Glomerular visceral epithelial cell (primary cell): ENCODE measurements at regions not wholly inside any gene's neighbourhood (a gene's known extent, or its start where the extent isn't known, plus 50 kb on each side); places are given as distances from the start of the nearest gene placed in this dataset.
"Not testable (repeated sequence)": the region's sequence is repeated elsewhere in the genome, so short reads cannot be mapped to it uniquely, and the experiment has no call there.

Experiments
- DNase-seq: peaks from one replicate; pipeline ENCODE4 v3.0.0-alpha.2; 2016; ENCODE audit errors: extremely low spot score

DNA sequence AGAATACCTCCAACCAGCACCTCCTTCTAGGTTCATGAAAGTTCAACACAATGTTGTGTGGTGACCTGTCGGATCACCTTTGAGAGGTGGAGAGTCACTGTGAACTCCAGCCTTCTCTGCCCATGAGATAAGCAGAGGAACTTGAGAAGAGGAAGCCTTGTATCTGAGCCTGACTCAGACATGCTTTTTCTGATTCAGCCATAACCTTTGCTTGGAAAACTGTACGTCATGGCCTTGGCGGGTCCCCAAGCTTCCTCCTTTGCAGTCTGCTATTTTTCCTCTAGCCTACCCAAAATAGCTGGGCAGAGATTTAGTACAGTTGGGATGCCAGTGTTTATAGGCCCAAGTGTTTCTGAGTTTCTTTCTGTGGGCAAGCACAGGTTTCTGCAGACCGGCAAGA is 274.7 kb downstream of the CETN3 start:
- DNase-seq, result no peak

- DNase-seq, result no peak
Measured at GRCh38 chr5:90134381-90134780, 275.2 kb downstream of the CETN3 start.

DNA sequence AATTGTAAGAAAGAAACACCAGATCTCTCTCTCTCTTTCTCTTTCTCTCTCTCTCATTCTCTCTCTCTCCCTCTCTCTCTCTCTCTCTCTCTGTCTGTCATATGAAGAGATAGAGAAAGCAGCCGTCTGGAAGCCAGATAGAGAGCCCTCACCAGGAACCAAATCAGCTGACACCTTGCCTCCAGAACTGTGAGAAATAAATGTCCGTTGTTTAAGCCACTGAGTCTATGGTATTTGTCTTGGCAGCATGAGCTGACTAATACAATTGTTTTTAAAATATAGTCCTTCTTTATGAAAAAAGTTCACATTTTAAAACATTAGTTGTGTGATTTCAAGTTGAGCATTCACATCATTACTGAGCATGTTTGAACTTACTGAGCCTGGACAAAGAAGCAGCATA is 275.6 kb downstream of the CETN3 start:
- DNase-seq, result no peak

GRCh38 chr5:90131383-90132133 is 278.0 kb downstream of the CETN3 start:
- no peak for DNase-seq

DNA sequence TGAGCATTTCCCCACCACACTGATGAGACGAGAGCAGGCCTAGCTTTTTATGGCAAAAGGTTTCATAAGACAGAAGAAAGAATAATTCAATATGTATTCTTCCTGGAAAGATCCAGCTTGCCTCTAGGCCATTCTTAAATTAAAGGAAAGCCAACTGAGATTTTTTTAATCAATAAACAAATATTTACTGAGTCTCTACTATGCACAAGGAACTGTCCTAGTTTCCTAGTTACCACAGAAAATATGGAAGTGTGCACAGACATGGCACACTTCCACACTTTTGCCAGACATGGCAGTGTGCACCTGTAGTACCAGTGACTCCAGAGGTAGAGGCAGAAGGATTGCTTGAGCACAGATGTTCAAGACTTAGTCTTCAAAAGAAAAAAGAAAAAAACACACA is 281.0 kb downstream of the CETN3 start:
- DNase-seq, result no peak

DNA sequence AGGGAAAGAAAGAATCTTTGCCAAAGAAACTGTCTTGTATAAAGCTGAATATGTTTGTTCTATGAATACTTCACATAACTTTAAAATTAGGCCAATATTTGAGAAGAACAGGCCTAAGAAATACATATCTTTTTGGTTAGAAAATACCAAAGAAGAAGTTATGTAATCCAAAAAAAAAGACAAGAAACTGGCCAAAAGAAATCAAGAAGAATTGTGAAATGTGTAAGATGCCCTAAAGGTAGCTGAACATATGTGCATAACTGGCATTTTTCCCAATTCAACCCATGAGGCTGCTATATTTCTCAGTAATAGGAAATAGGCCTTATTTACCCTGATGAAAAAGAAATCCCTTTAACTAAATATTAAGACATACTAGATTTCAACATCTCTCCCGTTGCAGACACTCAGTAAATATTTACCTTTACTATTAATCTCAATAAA is 290.0 kb downstream of the CETN3 start:
- DNase-seq, result no peak

- no peak for DNase-seq
Measured at GRCh38 chr5:90117005-90117404, 292.6 kb downstream of the CETN3 start.

GRCh38 chr5:90113108-90113507 is 296.4 kb downstream of the CETN3 start:
- DNase-seq, result no peak

DNA sequence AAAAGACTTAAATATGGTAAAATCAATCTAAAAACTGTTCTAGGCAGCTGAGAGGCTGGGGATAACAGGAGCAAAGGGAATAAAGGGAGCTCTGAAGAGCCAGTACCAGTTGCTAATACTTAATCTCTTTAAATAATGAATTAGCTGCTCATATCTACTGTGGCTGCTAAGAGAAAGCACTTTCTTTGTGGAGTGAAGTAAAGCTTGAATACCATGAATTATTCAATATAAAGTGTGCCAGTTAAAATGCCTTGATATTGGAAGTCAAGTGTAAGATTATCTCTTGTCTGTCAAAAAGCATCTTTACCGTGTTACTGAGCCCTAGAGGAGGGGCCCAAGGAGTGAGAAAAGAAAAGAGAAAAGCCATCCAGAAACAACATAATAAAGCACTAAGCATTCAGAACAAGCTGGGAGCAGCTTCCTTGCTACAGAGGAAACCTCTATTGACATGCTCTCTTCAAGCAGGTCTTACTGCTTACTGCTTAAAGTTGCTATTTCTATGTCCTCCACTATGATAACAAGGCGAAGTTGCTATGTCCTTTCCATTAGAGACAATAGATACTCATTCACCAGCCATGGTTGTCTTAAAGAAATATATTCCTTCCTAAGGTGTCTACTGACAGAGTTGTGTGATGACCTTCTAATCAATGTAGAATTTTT is 297.4 kb downstream of the CETN3 start:
- DNase-seq, result no peak

DNA sequence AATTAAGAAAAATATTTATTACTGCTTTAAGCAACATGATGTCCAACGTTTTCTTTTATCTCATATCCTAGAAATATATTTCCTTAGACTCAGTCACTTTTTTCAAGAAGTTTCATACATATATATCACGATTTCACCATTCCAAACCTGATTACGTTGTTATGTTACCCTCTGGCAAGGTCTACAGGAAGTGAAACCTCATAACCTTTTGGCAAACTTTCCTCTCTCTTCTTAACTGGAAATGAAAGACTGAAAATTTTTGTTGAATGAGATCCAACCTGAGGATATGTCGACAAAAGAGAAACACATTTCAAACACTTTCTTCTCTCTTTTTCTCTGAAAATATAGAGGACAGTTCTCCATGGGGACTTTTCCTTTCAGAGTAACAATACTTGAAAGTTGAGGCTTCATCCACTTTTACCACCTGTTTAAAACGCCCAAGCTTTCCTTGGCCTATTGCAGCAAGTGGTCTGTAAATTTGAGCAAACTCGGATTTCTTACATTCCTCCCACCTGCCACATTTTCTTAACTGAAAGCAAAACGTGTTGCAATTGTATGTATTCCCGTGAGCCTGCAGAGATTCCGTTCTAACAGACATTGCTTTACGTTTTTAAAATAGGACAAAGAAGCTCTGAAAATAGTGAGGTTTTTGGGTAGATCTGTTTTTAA is 298.1 kb downstream of the CETN3 start:
- no peak for DNase-seq

DNA sequence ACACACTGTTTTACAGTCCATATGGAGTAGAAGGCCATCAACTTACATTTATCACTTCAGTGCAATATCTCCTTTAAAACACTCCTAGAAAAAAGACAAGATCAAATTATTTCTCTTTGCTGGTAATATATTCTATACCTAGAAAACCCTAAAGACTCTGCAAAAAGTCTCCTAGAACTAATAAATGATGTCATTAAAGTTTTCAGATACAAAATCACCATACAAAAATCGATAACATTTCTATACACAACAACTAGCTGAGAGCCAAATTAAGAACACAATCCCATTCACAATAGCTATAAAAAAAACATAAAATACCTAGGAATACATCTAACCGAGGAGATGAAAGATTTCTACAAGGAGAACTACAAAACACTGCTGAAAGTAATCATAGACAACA is 300.3 kb downstream of the CETN3 start:
- DNase-seq, result no peak

GRCh38 chr5:90099099-90099498 is 310.5 kb downstream of the CETN3 start:
- no peak for DNase-seq

DNA sequence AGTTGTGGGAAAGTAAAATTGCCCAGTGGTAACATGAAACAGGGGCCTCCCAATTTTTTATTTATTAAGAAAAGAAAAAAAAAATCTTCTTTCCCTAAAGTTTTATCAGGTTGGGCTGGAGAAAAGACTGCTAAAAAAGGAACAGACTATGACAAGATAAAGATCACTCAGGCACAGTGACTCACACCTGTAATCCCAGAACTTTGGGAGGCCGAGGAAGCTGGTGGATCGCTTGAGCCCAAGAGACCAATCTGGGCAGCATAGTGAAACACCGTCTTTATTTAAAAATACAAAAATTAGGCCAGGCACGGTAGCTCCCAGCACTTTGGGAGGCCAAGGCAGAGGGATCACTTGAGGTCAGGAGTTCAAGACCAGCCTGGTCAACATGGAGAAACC is 312.5 kb downstream of the CETN3 start:
- DNase-seq, result no peak

DNA sequence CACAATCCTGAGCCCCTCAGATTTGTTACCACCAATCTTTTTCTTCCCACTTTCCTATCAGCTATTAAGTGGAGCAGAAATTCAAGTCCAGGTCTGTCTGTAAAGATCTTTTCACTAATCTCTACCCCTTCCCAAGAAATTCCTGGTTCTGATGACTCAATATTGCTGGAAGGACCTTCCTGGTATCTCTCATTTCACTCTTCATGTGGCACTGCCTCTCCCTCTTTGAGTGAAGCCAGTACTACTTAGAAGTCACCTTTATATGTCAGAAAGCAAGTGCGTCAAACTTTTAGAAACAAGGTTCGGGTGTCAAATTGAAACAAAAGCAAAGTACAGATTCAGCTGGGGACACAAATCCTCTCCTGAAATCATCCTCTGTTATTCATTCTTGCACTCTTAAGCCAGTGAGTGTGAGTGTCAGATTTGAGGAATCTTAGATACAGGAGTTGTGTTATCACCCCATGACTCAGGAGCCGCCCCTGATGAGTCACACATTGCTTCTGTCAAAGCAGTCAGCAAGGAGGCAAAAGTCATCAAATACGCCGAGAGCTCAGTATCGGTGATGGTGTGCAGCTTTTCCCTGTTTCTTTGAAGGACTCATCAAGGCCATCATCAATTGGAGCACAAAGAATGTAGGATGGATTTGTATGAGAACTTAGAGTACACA is 313.0 kb downstream of the CETN3 start:
- DNase-seq, result peak; percentile 73

DNA sequence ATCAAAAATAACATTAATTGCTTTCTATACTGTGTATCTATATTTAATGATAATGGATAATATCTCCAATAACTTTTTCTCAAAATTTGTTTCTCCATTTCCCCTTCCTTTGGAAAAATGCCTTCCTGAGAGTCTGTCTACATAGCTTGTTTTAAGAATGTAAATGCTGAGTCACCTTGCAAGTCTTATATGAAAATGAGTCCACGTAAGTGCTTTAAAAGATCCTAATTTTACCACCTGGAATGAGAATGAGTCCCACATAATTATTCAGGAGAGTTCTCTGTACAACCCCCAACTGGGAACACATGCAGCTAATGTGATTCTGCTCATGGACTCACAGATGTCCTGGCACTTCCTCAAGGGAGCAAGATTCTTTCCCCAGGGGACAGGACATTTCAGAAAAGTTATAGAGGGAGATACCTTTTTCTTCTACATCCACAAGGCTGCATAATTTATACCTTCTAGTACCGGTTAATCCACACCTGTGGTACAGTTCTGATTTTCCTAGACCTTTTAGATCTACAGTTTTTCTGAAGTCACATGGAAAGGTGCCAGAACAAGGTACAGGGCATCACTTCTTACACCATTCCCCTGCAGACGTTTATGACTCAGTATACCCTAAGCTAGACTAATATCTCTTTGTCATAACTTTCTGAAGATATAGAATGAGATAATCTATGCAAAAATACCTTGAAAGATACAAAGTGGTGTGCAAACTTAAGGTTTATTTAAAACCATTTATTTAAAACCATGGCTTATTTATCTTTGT is 314.1 kb downstream of the CETN3 start:
- DNase-seq, result no peak

DNA sequence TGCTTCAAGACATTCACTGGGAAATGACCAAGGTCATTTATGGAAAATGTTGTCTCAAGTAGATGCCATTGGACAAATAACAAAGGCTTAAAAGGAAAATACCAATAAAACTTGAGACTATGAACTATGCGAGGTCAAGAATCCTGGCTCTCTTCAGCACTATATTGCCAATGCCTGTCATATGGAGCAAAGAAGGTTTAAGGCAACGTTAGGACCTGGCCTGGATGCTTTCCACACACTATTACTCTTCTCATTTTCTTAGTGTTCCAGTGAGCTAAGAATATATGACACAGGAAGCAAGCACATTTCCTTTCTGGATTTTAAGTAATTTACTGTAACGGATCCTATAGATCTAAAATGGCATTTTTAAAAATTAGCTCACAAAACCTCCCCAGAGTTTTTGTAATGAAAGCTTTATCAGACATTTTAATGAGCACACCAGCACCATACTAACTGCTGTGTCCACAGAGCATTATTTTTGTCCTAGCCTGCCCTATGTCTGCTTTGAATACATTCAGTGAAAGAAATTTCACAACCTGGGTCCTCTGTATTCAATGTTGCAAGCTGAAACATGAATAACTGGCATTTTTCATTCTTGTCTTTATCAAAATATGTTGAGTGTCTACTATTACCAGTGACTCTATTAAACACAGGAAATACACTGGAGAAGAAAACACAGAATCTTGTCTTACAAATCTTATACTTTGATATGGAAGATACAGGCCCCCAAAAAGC is 315.6 kb downstream of the CETN3 start:
- DNase-seq, result no peak

GRCh38 chr5:90092734-90093133 is 316.8 kb downstream of the CETN3 start:
- no peak for DNase-seq

- DNase-seq, result no peak
Measured at GRCh38 chr5:90084342-90084741, 325.2 kb downstream of the CETN3 start.

GRCh38 chr5:90073026-90073570 is 336.5 kb downstream of the CETN3 start:
- DNase-seq, result not testable (repeated sequence)

GRCh38 chr5:90071656-90072055 is 337.9 kb downstream of the CETN3 start:
- DNase-seq, result no peak

GRCh38 chr5:90071066-90071465 is 338.5 kb downstream of the CETN3 start:
- DNase-seq, result no peak
